Neural crest cell (in vitro differentiated cells): ENCODE measurements at regions not wholly inside any gene's neighbourhood (a gene's known extent, or its start where the extent isn't known, plus 50 kb on each side); places are given as distances from the start of the nearest gene placed in this dataset.

Source experiments
- DNase-seq: peaks from one replicate; pipeline ENCODE4 v3.0.0; 2021; ENCODE audit warnings: low read depth, mixed read lengths, low spot score
- H3K27ac Mint-ChIP-seq: one replicate; pipeline ENCODE4 v1.8.0; 2021; ENCODE audit warnings: mild to moderate bottlenecking, mixed read lengths; ENCODE audit not compliant: unreplicated experiment
- H3K27me3 Mint-ChIP-seq: 2 replicates; pipeline ENCODE4 v1.8.0; 2021; ENCODE audit warnings: low read depth, mild to moderate bottlenecking, mixed read lengths
- H3K36me3 Mint-ChIP-seq: 2 replicates; pipeline ENCODE4 v1.8.0; 2021; ENCODE audit warnings: low read depth, mild to moderate bottlenecking, mixed read lengths
- H3K4me1 Mint-ChIP-seq: 2 replicates; pipeline ENCODE4 v1.8.0; 2021; ENCODE audit warnings: mixed read lengths
- H3K4me3 Mint-ChIP-seq: one replicate; pipeline ENCODE4 v1.8.0; 2021; ENCODE audit warnings: mild to moderate bottlenecking, mixed read lengths
- H3K9me3 Mint-ChIP-seq: 2 replicates; pipeline ENCODE4 v1.8.0; 2021; ENCODE audit warnings: mixed read lengths
- TF ChIP-seq, protein P1 (sequence below): fragments of 200-600 bp; sonication (generic); conservative IDR thresholded peaks from 2 replicates; pipeline ENCODE4 v1.5.0; 2021; ENCODE audit warnings: antibody characterized with exemption, mild to moderate bottlenecking

GRCh38 chr15:53046153-53046790 is 256.1 kb upstream of the ONECUT1 start:
- H3K27me3 Mint-ChIP-seq = peaks cover 3% of the 10 kb centered on the region
- peaks cover 26% of the 10 kb centered on the region for H3K9me3 Mint-ChIP-seq
- no peak for DNase-seq
- peaks cover 16% of the 10 kb centered on the region for H3K36me3 Mint-ChIP-seq
- H3K4me3 Mint-ChIP-seq = no peak overlapping the region
- TF ChIP-seq, protein P1, sequence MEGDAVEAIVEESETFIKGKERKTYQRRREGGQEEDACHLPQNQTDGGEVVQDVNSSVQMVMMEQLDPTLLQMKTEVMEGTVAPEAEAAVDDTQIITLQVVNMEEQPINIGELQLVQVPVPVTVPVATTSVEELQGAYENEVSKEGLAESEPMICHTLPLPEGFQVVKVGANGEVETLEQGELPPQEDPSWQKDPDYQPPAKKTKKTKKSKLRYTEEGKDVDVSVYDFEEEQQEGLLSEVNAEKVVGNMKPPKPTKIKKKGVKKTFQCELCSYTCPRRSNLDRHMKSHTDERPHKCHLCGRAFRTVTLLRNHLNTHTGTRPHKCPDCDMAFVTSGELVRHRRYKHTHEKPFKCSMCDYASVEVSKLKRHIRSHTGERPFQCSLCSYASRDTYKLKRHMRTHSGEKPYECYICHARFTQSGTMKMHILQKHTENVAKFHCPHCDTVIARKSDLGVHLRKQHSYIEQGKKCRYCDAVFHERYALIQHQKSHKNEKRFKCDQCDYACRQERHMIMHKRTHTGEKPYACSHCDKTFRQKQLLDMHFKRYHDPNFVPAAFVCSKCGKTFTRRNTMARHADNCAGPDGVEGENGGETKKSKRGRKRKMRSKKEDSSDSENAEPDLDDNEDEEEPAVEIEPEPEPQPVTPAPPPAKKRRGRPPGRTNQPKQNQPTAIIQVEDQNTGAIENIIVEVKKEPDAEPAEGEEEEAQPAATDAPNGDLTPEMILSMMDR = no peak
- no peaks in the 10 kb centered on the region for H3K4me1 Mint-ChIP-seq
- H3K27ac Mint-ChIP-seq = no peak overlapping the region

DNA sequence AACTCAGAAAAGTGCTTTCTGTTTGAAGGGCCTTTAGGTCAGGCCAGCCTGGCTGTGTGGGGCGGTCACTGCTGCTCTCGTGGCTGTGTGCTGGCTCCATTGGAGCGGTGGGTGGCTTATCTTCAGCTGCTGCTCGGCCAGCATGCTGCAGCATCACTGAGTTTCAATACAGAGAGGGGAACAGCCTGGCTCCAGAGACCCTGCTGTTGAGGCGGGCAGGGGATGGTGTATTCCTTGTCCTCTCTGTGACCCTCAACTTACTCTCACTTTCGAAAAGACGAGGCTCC is 248.5 kb upstream of the ONECUT1 start:
- peaks cover 12% of the 10 kb centered on the region for H3K4me1 Mint-ChIP-seq
- H3K9me3 Mint-ChIP-seq = peaks cover 7% of the 10 kb centered on the region
- no peak for DNase-seq

DNA sequence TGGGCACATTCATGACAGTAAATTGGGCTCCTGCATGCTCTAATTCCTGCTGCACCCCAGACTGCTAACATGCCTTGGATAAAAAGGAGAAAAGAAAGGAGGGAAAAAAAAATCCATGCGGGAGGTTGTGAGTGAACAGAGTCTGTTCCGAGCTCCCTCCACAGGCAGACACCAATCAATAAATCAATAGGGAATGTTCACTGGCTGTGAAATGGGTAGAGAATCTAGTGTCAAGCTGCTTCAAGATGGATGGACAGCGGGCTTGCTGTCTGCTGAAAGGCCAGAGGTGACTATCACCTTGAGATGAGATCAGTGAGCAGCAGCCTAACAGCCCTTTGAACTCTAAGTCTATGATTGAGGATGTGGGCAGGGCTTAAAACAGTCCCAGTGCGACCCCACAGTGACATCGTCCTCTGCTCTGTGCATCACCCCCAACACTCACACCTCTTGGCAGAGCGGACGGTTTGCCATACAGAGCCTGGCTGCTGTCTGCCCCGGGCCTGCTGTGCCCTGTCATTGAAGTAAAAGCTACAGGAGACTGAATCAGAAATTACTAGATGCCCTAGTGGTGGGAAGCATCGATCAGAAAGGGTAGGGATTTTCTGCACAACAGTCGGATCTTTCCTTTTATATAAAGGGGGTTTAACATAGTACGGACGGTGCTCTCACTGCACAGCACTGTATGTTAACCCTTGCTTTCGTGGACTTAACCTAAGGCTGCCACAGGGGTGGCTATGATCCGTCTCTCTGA is 247.9 kb upstream of the ONECUT1 start:
- peaks cover 12% of the 10 kb centered on the region for H3K4me1 Mint-ChIP-seq
- peaks cover 3% of the 10 kb centered on the region for H3K9me3 Mint-ChIP-seq

More for the DNA sequence above, 248.5 kb upstream of the ONECUT1 start:
- Mint-ChIP-seq H3K36me3 (no peaks in the 10 kb centered on the region), H3K27ac (no peak overlapping the region), H3K4me3 (no peak overlapping the region), H3K27me3 (no peaks in the 10 kb centered on the region)
- TF ChIP-seq, protein P1 = no peak

GRCh38 chr15:53036641-53037040 is 246.5 kb upstream of the ONECUT1 start:
- TF ChIP-seq, protein P1 = no peak
- no peaks in the 10 kb centered on the region for H3K9me3 Mint-ChIP-seq
- H3K4me1 Mint-ChIP-seq = peaks cover 12% of the 10 kb centered on the region
- DNase-seq = no peak
- H3K4me3 Mint-ChIP-seq = no peak overlapping the region
- no peak overlapping the region for H3K27ac Mint-ChIP-seq
- no peaks in the 10 kb centered on the region for H3K27me3 Mint-ChIP-seq
- H3K36me3 Mint-ChIP-seq = no peaks in the 10 kb centered on the region

More for the DNA sequence above, 247.9 kb upstream of the ONECUT1 start:
- TF ChIP-seq, protein P1 = no peak
- Mint-ChIP-seq H3K36me3 (no peaks in the 10 kb centered on the region), H3K27me3 (no peaks in the 10 kb centered on the region), H3K27ac (no peak overlapping the region), H3K4me3 (no peak overlapping the region)
- no peak for DNase-seq

DNA sequence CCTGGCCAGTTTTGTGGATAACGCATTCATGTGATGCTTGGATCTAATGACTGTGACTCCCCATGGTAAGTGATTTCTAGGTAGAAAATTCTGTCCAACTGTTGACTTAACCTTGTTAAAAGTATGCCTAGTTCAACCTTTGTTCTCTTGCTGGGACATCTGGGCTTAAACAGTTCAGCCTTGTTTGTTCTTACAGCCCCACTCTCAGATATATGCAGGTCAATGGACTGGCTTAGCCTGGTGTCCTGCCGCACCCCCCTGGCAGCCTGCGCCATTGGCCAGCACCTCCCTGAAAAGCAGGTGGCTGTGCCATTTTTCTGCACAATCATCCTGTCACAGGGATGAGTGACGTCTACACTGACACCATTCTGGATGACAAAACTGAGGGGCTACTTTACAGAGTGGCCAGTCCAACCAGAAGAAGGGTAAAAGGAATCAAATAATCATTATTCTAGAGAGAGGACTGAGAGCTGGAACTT is 244.7 kb upstream of the ONECUT1 start:
- Mint-ChIP-seq H3K4me1 (peaks cover 12% of the 10 kb centered on the region), H3K9me3 (no peaks in the 10 kb centered on the region), H3K36me3 (no peaks in the 10 kb centered on the region), H3K27ac (peak overlapping the region; percentile 9), H3K4me3 (no peak overlapping the region), H3K27me3 (no peaks in the 10 kb centered on the region)
- DNase-seq = no peak
- TF ChIP-seq, protein P1 = no peak
